ENCODE measurements at regions not wholly inside any gene's neighbourhood (a gene's known extent, or its start where the extent isn't known, plus 50 kb on each side); places are given as distances from the start of the nearest gene placed in this dataset.

DNA sequence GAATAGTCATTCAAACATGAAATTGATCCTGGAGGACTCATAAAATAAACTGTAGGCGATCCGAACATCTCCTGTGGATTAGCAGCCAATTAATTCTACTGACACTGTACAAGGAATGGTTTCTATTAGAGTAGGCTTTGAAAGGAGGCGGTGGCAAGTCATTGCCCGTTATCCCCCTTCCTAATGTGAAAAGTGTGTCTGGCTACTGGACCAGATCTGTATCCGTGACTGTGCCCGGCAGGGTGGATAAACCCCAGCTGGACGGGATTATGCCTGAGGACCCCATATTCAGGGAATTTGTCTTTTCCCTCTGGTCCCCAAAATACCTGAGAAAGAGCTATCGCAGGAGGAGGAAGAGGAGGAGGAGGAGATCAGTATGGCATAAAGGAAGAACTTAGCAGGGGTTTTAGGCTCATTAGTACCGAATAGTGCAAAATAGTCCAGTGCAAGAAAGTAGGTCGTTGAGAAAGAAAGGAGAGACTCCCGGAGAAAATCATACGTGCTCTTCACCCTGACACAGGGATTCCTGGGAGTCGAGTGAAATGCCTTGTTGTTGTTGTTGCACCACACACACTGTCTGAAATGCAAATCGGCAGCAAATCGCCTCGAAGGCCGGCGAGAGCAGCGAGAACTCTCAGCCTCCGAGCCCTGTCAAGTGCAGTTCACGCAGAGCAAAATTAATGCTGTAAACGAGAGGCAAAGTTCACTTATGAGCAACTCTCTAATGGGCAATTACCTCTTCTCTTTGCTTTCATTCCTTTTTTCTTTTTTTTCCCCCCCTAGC lies 178.9 kb upstream of the ARID1B start:
- Histone ChIP-seq H3K4me1 (ENCODE audit: control insufficient read depth in 2 of 2, insufficient read depth in 2 of 2, low read length in 2 of 2) (no peaks in the 10 kb centered on the region), H3K27ac (ENCODE audit: low read depth in 2 of 2, low read length in 2 of 2) (no peak overlapping the region), H3K27me3 (ENCODE audit: control insufficient read depth in 2 of 2, insufficient read depth in 2 of 2, low read length in 2 of 2) (no peaks in the 10 kb centered on the region), H3K9ac (ENCODE audit: low read depth in 1 of 2, low read length in 2 of 2) (no peak overlapping the region), H3K36me3 (ENCODE audit: control insufficient read depth in 2 of 2, insufficient read depth in 2 of 2, low read length in 2 of 2) (no peaks in the 10 kb centered on the region), H3K9me3 (ENCODE audit: control insufficient read depth in 2 of 2, low read length in 2 of 2) (no peaks in the 10 kb centered on the region), H3K4me3 (ENCODE audit: low read length in 2 of 2) (no peak overlapping the region)

DNA sequence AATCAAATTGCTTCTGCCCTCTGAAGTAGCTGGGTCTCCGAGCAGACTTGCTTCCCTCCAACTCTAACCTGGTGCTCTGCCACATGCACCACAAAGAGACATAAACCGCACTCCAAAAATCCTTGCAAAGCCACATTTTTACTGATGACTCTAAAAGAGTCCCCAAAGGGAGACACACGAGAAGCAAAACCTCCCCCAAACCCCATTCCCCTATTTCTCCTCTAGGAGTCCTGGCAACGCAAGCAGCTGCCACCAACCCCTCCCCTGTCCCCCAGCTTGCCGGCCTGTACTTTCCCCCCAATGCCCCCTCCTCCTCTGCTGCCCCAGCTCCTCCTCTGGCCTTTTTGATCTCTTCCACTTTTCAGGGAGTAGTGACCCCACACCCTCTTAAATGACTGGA lies 180.1 kb upstream of the ARID1B start:
- Histone ChIP-seq H3K4me3 (ENCODE audit: low read length in 2 of 2) (no peak overlapping the region), H3K36me3 (ENCODE audit: control insufficient read depth in 2 of 2, insufficient read depth in 2 of 2, low read length in 2 of 2) (no peaks in the 10 kb centered on the region), H3K9ac (ENCODE audit: low read depth in 1 of 2, low read length in 2 of 2) (no peak overlapping the region), H3K9me3 (ENCODE audit: control insufficient read depth in 2 of 2, low read length in 2 of 2) (no peaks in the 10 kb centered on the region), H3K27me3 (ENCODE audit: control insufficient read depth in 2 of 2, insufficient read depth in 2 of 2, low read length in 2 of 2) (no peaks in the 10 kb centered on the region), H3K27ac (ENCODE audit: low read depth in 2 of 2, low read length in 2 of 2) (no peak overlapping the region), H3K4me1 (ENCODE audit: control insufficient read depth in 2 of 2, insufficient read depth in 2 of 2, low read length in 2 of 2) (no peaks in the 10 kb centered on the region)

DNA sequence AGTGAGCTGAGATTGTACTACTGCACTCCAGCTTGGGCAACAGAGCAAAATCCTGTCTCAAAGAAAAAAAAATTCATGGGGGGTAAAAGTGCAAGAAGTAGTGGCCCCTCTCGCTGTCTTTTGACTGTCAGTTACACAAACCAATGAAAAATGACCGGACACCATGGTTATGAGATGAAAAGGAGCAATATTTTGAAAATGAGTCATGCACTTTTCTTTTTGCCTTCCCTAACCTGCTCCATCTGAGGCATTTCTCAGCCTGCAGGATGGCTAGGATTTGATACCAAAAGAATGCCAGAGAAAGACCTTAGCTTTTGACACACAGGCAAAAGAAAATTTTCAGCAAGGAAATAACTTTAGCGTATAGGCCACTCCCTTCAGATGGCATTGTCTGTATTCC lies 181.7 kb upstream of the ARID1B start:
- no peaks in the 10 kb centered on the region for H3K36me3 ChIP-seq (ENCODE audit: control insufficient read depth in 2 of 2, insufficient read depth in 2 of 2, low read length in 2 of 2)
- H3K27ac ChIP-seq (ENCODE audit: low read depth in 2 of 2, low read length in 2 of 2) = no peak overlapping the region

DNA sequence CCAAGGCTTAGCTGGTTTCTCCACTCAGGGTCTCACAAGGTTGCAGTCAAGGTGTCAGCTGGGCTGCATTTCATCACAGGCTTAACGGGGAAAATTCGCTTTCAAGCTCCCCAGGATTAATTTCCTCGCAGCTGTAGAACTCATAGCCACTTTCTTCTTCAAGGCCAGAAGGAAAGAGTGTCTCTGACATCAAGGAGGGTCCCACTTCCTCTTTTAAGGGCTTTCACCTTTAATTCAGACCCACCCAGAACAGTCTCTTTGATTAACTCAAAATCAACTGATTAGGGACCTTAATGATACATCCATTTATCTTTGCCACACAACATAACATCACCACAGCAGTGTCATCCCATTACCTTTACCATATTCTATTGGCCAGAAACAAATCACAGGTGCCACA lies 183.3 kb upstream of the ARID1B start:
- Histone ChIP-seq H3K27me3 (ENCODE audit: control insufficient read depth in 2 of 2, insufficient read depth in 2 of 2, low read length in 2 of 2) (no peaks in the 10 kb centered on the region), H3K36me3 (ENCODE audit: control insufficient read depth in 2 of 2, insufficient read depth in 2 of 2, low read length in 2 of 2) (no peaks in the 10 kb centered on the region), H3K9me3 (ENCODE audit: control insufficient read depth in 2 of 2, low read length in 2 of 2) (no peaks in the 10 kb centered on the region), H3K27ac (ENCODE audit: low read depth in 2 of 2, low read length in 2 of 2) (no peak overlapping the region), H3K4me3 (ENCODE audit: low read length in 2 of 2) (no peak overlapping the region), H3K9ac (ENCODE audit: low read depth in 1 of 2, low read length in 2 of 2) (no peak overlapping the region), H3K4me1 (ENCODE audit: control insufficient read depth in 2 of 2, insufficient read depth in 2 of 2, low read length in 2 of 2) (no peaks in the 10 kb centered on the region)

More for the DNA sequence above, 181.7 kb upstream of the ARID1B start:
- H3K4me3 ChIP-seq (ENCODE audit: low read length in 2 of 2) = no peak overlapping the region
- no peaks in the 10 kb centered on the region for H3K9me3 ChIP-seq (ENCODE audit: control insufficient read depth in 2 of 2, low read length in 2 of 2)
- H3K27me3 ChIP-seq (ENCODE audit: control insufficient read depth in 2 of 2, insufficient read depth in 2 of 2, low read length in 2 of 2) = no peaks in the 10 kb centered on the region
- no peak overlapping the region for H3K9ac ChIP-seq (ENCODE audit: low read depth in 1 of 2, low read length in 2 of 2)
- no peaks in the 10 kb centered on the region for H3K4me1 ChIP-seq (ENCODE audit: control insufficient read depth in 2 of 2, insufficient read depth in 2 of 2, low read length in 2 of 2)

DNA sequence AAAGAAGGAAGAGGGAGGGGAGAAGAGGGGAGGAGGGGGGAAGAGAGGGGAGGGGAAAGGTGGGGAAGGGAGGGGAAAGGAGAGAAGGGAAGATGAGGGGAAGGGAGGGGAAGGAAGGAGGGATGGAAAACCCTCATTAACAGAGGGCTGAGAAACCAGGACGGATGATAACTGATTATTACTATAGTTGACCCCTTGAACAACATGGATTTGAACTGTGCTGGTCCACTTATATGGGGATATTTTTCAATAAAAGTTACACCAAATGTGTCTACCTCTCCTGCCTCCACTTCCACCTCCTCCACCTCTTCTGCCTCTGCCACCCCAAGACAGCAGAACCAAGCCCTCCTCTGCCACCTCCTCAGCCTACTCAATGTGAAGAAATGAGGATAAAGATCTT lies 184.1 kb upstream of the ARID1B start:
- H3K27ac ChIP-seq (ENCODE audit: low read depth in 2 of 2, low read length in 2 of 2) = no peak overlapping the region
- no peak overlapping the region for H3K9ac ChIP-seq (ENCODE audit: low read depth in 1 of 2, low read length in 2 of 2)
- H3K4me3 ChIP-seq (ENCODE audit: low read length in 2 of 2) = no peak overlapping the region
- no peaks in the 10 kb centered on the region for H3K9me3 ChIP-seq (ENCODE audit: control insufficient read depth in 2 of 2, low read length in 2 of 2)
- no peaks in the 10 kb centered on the region for H3K36me3 ChIP-seq (ENCODE audit: control insufficient read depth in 2 of 2, insufficient read depth in 2 of 2, low read length in 2 of 2)
- no peaks in the 10 kb centered on the region for H3K27me3 ChIP-seq (ENCODE audit: control insufficient read depth in 2 of 2, insufficient read depth in 2 of 2, low read length in 2 of 2)
- no peaks in the 10 kb centered on the region for H3K4me1 ChIP-seq (ENCODE audit: control insufficient read depth in 2 of 2, insufficient read depth in 2 of 2, low read length in 2 of 2)

DNA sequence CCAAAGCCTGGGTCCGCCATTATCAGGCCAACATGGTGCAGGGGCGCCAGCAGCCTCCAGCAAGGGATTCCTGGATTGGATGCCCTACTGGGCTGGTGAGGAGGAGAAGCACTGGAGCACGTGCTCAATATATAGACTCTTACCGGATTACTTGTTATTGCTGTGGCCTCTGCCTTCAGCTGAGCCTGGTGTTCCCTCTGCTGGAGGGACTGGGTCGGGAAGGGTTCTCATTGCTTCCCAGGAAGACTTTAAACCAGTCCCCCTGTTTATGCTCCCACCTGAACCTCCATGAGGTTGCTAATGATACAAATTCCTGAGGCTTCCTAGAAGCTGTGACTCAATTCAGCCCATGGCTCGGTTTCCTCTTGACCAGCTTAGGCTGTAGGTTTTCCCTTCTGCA lies 186.7 kb upstream of the ARID1B start:
- no peak overlapping the region for H3K4me3 ChIP-seq (ENCODE audit: low read length in 2 of 2)
- no peak overlapping the region for H3K9ac ChIP-seq (ENCODE audit: low read depth in 1 of 2, low read length in 2 of 2)
- H3K27me3 ChIP-seq (ENCODE audit: control insufficient read depth in 2 of 2, insufficient read depth in 2 of 2, low read length in 2 of 2) = no peaks in the 10 kb centered on the region
- H3K9me3 ChIP-seq (ENCODE audit: control insufficient read depth in 2 of 2, low read length in 2 of 2) = no peaks in the 10 kb centered on the region
- no peak overlapping the region for H3K27ac ChIP-seq (ENCODE audit: low read depth in 2 of 2, low read length in 2 of 2)
- no peaks in the 10 kb centered on the region for H3K36me3 ChIP-seq (ENCODE audit: control insufficient read depth in 2 of 2, insufficient read depth in 2 of 2, low read length in 2 of 2)
- H3K4me1 ChIP-seq (ENCODE audit: control insufficient read depth in 2 of 2, insufficient read depth in 2 of 2, low read length in 2 of 2) = no peaks in the 10 kb centered on the region

DNA sequence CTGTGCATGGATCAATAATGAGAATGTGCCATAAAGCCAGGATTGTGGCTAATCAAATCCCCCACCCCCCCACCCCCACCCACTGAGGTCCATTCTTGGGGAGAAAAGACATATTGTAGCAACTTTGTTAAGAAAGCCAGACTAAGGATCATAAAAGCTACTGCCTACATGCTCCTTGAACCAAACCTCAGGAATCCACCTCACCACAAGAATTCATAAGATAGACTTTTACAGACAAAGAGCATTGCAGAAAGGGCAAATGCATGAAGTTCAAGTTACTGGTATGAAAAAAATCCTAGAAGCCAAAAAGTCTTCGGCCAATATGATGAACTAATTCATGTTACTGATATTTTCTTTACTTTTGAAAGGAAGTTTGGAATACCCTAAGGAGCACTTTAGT lies 187.9 kb upstream of the ARID1B start:
- no peaks in the 10 kb centered on the region for H3K27me3 ChIP-seq (ENCODE audit: control insufficient read depth in 2 of 2, insufficient read depth in 2 of 2, low read length in 2 of 2)

DNA sequence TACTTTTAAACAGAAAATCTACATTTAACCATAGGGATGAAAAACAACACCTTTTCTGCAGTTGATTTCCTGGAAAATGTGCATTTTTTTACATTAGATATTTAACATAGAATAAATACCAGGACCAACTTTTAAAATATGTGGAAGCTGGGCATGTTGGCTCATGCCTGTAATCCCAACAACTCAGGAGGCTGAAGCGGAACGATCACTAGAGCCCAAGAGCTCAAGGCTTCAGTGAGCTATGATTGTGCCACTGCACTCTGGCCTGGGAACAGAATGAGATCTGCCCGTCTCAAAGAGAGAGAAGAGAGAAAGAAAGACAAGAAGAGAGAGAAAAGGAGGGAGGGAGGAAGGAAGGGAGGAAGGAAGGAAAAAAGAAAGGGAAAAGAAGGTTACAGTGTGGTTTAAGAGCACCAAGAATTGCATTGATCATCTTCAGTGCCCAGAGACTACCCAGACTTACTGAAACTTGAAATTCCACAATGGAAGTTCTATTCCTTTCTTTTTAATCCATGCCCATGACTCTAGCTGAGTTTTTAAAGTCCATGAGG lies 189.4 kb upstream of the ARID1B start:
- no peaks in the 10 kb centered on the region for H3K36me3 ChIP-seq (ENCODE audit: control insufficient read depth in 2 of 2, insufficient read depth in 2 of 2, low read length in 2 of 2)
- no peaks in the 10 kb centered on the region for H3K27me3 ChIP-seq (ENCODE audit: control insufficient read depth in 2 of 2, insufficient read depth in 2 of 2, low read length in 2 of 2)
- H3K9ac ChIP-seq (ENCODE audit: low read depth in 1 of 2, low read length in 2 of 2) = no peak overlapping the region
- no peak overlapping the region for H3K4me3 ChIP-seq (ENCODE audit: low read length in 2 of 2)
- no peak overlapping the region for H3K27ac ChIP-seq (ENCODE audit: low read depth in 2 of 2, low read length in 2 of 2)
- no peaks in the 10 kb centered on the region for H3K4me1 ChIP-seq (ENCODE audit: control insufficient read depth in 2 of 2, insufficient read depth in 2 of 2, low read length in 2 of 2)
- no peaks in the 10 kb centered on the region for H3K9me3 ChIP-seq (ENCODE audit: control insufficient read depth in 2 of 2, low read length in 2 of 2)

More for the DNA sequence above, 187.9 kb upstream of the ARID1B start:
- Histone ChIP-seq H3K9me3 (ENCODE audit: control insufficient read depth in 2 of 2, low read length in 2 of 2) (no peaks in the 10 kb centered on the region), H3K36me3 (ENCODE audit: control insufficient read depth in 2 of 2, insufficient read depth in 2 of 2, low read length in 2 of 2) (no peaks in the 10 kb centered on the region), H3K9ac (ENCODE audit: low read depth in 1 of 2, low read length in 2 of 2) (no peak overlapping the region), H3K4me3 (ENCODE audit: low read length in 2 of 2) (no peak overlapping the region), H3K4me1 (ENCODE audit: control insufficient read depth in 2 of 2, insufficient read depth in 2 of 2, low read length in 2 of 2) (no peaks in the 10 kb centered on the region), H3K27ac (ENCODE audit: low read depth in 2 of 2, low read length in 2 of 2) (no peak overlapping the region)

DNA sequence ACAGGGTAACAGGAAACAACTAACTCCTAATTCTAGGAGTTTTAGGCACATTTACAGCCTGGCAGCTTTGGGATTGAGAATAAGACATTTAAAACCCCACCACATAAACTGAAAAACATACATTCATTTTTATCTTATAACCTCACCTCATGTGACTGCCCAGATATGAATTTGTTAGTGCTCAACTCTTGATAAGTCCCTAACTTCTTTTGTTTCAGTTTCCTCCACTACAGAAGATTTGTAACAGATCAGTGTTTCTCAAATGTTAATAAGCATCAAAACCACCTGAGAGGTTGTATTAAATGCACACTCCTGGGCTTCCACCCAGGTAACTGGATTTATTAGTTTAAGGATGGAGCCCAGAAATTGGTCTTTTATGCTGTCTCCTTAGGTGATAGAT lies 190.1 kb upstream of the ARID1B start:
- H3K4me3 ChIP-seq (ENCODE audit: low read length in 2 of 2) = no peak overlapping the region
- H3K9ac ChIP-seq (ENCODE audit: low read depth in 1 of 2, low read length in 2 of 2) = no peak overlapping the region
- no peak overlapping the region for H3K27ac ChIP-seq (ENCODE audit: low read depth in 2 of 2, low read length in 2 of 2)
- H3K9me3 ChIP-seq (ENCODE audit: control insufficient read depth in 2 of 2, low read length in 2 of 2) = no peaks in the 10 kb centered on the region
- no peaks in the 10 kb centered on the region for H3K27me3 ChIP-seq (ENCODE audit: control insufficient read depth in 2 of 2, insufficient read depth in 2 of 2, low read length in 2 of 2)
- H3K36me3 ChIP-seq (ENCODE audit: control insufficient read depth in 2 of 2, insufficient read depth in 2 of 2, low read length in 2 of 2) = no peaks in the 10 kb centered on the region
- no peaks in the 10 kb centered on the region for H3K4me1 ChIP-seq (ENCODE audit: control insufficient read depth in 2 of 2, insufficient read depth in 2 of 2, low read length in 2 of 2)

DNA sequence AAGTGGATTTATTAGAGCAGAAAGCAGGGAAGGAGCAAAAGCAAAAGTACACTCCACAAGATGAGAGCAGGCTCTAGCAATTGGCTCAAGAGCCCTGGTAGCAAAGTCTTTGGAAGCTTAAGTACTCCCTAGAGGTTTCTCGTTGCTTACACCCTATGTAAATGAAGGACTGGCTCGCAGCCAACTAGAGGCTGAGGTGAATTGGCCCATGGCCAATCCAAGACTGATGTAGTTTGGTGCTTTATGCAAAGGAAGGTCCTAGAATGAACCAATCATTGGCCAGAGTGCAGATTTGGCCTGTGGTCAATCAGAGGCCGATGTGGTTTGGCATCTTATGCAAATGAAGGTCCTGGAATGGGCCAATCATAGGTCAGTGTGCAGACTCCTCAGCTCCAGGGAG lies 191.3 kb upstream of the ARID1B start:
- H3K27ac ChIP-seq (ENCODE audit: low read depth in 2 of 2, low read length in 2 of 2) = no peak overlapping the region
- H3K36me3 ChIP-seq (ENCODE audit: control insufficient read depth in 2 of 2, insufficient read depth in 2 of 2, low read length in 2 of 2) = no peaks in the 10 kb centered on the region
- no peaks in the 10 kb centered on the region for H3K4me1 ChIP-seq (ENCODE audit: control insufficient read depth in 2 of 2, insufficient read depth in 2 of 2, low read length in 2 of 2)
- no peak overlapping the region for H3K4me3 ChIP-seq (ENCODE audit: low read length in 2 of 2)
- no peaks in the 10 kb centered on the region for H3K27me3 ChIP-seq (ENCODE audit: control insufficient read depth in 2 of 2, insufficient read depth in 2 of 2, low read length in 2 of 2)
- H3K9me3 ChIP-seq (ENCODE audit: control insufficient read depth in 2 of 2, low read length in 2 of 2) = no peaks in the 10 kb centered on the region
- H3K9ac ChIP-seq (ENCODE audit: low read depth in 1 of 2, low read length in 2 of 2) = no peak overlapping the region

Data from mucosa of rectum (tissue), 2 donors.